ENCODE measurements at regions not wholly inside any gene's neighbourhood (a gene's known extent, or its start where the extent isn't known, plus 50 kb on each side); places are given as distances from the start of the nearest gene placed in this dataset.

DNA sequence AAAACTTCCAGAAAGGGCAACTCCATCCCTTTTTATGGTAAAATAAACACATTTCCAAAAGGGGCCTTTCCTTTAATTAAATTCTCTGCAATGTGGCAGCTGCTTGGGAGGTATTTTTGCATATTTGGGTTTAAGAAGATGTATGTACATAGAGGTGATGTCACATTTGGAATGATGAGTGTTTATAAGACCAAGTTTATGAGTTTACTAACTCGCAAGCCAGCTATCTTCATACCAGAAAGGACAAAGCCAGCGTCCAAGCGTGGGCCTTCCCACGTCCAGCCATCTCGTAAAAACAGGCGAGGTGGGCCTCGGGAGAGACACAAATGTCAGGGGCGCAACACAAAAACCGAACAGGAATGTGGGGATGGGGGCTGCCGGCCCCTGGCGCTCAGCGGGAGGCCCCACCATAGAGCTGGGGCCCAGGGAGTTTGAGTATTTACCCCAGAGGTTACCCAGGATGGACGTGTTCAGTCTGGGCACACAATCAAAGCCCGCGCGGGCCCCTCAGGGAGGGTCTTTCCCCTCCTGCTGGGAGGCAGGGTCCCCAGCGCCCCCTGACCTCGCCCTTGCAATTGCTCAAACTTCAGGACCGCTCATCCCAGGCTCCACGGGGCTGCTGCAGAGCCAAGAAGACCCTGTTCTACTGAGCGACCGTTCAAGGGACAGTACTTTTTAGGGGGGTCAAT, 137.3 kb downstream of the TWIST2 start:
- DNase-seq: no peak

DNA sequence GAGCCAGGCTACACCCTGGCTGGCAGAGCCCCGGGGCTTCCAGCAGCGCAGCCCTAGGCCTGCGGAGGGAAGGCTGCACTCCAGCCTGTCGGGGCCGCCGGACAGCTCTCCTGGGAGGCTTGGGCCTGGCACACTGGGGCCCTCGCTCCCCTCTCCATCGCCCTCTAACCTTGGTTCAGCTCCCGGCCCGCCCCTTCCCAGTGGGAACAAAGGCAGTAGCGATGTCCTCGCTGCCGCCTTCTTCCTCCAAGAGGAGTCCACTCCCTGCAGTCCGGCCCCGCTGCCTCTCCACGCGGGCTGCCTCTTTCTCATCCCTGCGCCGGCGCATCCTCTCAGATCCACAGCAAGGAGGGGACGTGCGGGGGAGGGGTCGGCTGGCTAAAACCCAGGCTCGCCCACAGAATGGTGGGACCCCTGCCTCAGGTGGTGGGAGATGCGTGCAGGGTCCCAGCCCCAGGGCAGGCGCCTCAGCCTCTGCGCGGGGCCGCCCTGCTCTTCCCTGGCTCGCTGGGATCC, 138.1 kb downstream of the TWIST2 start:
- no peak for DNase-seq

DNA sequence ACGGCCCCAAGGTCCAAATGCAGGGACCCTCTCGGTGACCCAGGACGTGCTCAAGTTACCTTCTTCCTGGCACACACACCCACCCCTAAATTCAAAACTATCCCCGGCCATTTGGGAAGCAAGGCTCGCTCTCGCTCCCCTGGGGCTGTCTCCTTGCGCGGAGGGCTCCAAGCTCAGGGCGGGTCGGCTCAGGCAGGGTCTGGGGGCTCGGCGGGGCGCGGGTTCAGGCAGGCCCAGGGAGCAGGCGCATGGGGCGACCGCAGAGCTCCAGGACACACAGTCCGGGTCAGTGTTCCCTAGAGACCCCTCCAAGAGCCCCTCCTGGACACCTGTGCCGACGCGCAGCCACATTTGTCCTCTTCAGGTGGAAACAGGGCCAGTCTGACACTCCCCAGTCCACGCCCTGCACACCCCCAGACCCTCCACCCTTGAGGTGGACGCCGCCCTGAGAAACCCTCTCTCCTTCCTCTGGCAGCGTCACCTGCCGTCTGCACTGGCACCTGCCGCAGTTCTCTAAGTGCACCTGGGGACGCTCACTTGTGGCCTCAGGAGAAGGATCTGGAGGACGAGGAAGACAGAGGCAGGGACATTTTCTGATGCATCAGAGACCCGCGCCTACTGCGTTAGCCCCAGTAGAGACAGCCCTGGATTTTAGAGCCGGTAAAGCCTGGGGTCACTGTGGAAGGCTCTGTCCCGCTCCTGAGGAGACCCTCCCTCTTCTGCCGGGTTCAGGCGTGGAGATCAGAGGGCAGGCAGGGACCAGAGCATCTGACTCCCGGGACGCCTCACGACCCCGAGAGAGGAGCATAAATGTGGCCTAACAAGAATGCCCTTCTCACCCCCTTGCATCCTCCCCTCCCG, 138.8 kb downstream of the TWIST2 start:
- DNase-seq: no peak

DNA sequence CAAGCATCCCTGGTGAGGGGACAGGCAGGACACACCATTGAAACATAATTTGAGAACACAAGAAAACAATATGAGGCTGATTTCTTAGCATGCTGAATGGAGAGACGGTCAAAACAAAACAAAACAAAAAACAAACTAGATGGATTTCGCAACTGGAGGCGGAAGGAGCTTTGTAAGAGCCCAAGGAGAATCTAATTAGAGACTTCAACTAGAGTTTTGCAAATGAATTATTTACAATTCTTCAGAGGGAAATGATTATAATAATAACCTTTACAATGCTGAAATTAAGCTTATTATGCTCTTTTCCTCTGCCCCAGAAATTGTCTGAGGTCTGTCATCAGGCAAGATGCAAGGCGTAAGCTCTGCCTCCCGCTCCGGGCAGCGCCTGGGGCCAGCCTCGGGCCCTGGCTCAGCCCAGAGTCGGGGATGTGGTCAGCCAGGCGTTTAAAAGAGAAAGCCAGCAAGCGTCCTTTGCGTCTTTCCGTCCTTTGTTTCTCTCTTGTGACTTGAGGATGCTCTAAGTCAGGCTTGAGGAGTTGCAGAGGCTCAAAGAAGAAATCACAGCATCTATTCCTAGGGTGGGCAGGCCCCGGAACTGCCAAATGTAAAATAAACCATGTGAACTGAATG, 139.6 kb downstream of the TWIST2 start:
- DNase-seq: no peak

DNA sequence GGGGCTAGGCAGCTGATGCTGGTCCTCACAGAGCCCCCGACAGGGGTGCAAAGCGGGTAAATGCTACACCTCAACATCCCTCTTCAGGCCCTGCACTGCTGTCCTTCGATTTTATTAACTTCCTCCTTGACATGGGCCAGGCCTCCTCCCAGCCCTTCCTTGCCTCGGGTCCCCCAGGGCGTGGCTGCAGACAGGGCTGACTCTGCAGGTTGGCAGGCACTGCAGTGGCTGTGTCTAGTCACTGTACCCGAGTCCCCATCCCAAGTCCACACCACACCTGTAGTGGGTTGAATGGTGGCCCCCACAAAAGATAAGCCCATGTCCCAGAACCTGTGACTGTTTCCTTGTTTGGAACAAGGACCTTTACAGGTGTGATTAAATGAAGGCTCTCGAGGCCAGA, 140.2 kb downstream of the TWIST2 start:
- no peak for DNase-seq

DNA sequence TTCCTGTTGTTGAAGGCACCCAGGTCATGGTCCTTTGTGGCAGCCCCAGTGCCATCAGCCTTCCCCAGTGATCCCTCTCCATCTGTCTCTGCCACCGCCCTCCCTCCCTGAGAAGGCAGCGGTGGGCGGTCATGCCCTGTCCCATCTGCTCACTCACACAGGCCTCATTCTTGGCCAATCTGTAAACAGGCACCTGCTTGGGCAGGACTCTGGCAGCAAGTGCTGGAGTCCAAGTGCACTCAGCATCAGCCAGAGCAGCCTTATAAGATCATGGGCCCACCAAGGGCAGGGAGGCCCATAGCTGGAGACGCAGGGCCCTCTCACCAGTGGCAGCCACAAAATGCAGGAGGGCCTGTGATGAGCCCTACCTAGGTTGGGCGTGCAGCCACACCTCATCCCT, 140.9 kb downstream of the TWIST2 start:
- DNase-seq: no peak

DNA sequence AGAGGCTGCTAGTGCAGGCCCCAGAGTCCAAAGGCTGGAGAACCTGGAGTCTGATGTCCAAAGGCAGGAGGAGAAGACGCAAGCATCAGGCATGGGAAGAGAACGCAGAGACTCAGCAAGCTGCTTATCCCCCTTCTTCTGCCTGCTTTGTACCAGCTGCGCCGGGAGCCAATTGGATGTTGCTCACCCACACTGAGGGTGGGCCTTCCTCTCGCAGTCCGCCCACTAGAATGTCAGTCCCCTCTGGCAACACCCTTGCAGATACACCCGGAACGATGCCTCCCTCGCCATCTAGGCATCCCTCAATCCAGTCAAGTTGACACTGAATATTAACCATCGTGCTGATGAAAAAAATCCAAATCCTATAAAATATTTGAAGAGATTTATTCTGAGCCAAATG, 141.6 kb downstream of the TWIST2 start:
- no peak for DNase-seq

DNA sequence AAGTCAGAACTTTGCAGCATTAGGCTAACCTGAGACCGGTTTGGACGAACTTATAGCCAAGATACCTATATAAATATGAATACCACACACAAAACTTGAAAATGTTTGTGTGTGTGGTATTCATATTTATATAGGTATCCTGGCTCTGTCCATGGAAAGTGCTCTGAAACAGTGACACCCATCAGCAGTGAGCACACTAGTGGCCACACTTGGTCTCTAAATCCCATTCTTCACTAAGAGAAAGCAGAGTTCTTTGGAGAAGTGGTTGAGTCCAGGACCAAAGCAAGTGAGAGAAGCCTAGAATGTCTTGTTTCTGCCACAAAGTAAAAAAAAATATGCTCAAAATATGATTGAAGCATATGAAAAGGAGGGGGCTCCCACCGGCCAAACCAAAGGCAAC, 146.5 kb downstream of the TWIST2 start:
- no peak for DNase-seq

DNA sequence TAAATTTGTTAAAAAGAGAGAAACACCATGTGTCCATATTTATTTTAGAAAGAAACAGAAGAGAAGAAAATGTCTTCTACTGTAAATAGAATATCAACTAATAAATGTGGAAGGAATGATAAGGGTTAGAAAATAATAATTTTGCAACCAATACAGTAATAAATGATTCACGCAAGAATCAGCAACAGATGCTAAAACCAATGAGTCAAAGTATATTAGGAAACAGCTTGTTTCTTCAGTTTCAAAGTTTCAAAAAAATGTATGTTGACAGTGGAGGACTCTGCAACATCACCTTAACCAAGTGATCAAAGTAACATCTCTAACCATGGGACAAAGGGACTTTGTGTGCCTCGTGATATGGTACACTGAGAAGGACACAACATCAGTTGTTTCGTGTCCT, 147.0 kb downstream of the TWIST2 start:
- DNase-seq: no peak

DNA sequence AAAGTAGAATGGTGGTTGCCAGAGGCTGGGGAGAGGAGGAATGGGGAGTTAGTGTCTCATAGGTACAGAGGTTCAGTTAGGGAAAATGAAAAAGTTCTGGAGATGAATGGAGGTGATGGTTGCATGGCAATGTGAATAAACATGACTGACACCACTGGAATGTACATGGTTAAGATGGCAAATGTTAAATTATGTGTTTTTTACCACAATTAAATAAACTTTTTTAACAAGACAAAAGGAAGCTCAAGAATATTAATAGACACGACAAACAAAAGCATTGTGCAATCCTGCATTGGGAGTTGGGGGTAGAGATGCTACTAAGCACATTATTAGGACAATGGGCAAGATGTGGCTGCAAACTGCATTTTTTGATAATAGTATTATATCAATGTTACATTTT, 147.7 kb downstream of the TWIST2 start:
- DNase-seq: no peak

DNA sequence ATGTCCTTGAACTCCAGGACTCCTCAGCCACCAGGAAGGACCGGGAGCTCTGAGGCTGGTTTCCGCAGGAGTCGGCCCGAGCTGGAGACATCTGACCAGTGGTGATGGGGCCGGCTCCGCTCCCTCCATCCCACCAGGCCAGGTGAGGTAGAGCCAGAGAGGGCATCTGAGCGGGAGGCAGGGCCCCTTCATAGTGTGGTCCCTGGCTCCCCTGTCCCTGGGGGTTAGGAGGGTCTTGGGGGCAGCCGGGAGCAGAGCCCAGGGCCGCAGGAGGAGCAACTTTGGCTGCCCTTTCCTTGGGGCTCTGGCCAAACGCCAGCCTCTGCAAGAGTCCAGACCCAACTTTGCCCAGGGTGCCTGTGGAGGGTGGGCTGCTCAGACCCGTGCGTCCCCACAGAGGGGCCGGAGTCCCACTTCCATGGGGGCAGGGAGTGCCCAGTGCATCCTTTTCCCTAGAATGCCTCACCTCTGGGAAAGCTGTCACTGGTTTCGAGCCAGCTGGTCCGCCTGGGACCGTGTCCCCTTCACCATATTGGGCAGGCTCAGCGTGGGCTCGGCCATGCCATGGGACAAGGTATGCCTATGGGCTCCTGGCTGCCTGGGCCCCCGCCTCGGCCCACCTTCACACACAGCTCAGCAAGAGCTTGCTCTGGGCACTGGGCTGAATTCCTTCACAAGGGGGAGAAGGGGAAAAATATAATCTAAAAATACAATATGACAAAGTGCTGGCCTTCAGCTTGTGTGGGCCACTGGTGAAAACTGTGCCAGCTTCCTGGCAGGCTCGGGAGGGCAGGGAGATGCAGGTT, 148.6 kb downstream of the TWIST2 start:
- DNase-seq: no peak

DNA sequence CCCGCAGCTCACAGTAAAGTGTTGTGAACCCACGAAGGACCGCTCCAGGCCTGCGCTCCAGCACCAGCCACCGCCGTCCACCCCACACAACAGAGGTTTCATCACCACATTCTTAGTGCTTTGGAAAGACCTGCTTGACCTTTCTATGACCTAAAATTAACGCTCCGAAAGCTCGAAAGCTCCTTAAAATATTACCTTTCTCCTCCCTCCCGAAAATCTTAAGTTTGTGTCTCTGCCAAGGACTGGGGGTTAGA, 149.2 kb downstream of the TWIST2 start:
- DNase-seq: no peak

DNA sequence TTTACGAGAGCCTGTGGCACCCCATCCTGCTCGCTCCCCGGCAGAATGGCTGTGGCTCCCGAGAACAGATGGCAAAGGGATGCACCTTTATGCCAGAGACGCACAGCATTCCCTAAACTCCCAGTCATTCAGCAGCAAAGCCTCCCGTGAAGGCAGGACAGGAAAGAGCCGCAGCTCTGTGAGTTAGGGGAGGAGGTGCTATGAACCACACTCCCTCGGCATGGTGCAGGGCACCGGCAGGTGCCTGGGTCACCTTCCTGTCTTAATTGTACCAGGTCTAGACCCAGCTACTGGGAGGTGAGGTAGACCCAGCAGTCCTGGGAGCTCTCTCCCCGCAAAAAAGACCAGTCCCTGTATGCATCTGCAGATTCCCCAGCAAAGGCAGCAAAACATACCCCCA, 149.8 kb downstream of the TWIST2 start:
- no peak for DNase-seq

Data from suppressor macrophage (primary cell).